ENCODE measurements at regions not wholly inside any gene's neighbourhood (a gene's known extent, or its start where the extent isn't known, plus 50 kb on each side); places are given as distances from the start of the nearest gene placed in this dataset.
"Not testable (repeated sequence)": the region's sequence is repeated elsewhere in the genome, so short reads cannot be mapped to it uniquely, and the experiment has no call there.

GRCh38 chr7:51386806-51387568 lies 70.4 kb upstream of the COBL start:
- not testable (repeated sequence) for H3K9me3 ChIP-seq (ENCODE audit: control insufficient read depth in 1 of 2, low read length in 2 of 2); H3K4me3 ChIP-seq (ENCODE audit: low read depth in 1 of 2, low read length in 2 of 2); H3K27ac ChIP-seq (ENCODE audit: low read length); H3K4me1 ChIP-seq (ENCODE audit: control insufficient read depth in 1 of 2, insufficient read depth in 2 of 2, low read length in 2 of 2); H3K27me3 ChIP-seq (ENCODE audit: low read depth, low read length); H3K36me3 ChIP-seq (ENCODE audit: control insufficient read depth in 1 of 2, insufficient read depth in 2 of 2, low read length in 2 of 2)

DNA sequence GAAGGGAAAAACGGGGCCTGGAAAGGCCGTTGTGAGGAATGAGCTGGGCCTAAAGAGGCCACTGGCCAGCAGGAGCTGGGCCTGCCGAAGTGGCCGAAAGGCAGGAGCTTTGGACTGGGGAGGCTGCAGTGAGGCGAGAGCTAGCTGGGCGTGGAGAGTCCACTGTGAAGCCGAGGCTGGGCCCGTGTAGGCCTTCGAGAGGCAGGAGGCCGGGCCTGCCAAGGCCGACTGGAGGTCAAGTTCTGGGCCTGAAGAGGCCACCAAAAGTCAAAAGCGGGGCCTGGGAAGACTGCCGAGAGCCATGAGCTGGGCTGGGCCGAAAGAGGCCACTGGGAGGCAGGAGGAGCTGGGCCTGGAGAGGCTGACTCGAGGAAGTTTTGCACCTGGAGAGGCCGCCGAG lies 69.6 kb upstream of the COBL start:
- H3K36me3 ChIP-seq (ENCODE audit: control insufficient read depth in 1 of 2, insufficient read depth in 2 of 2, low read length in 2 of 2); H3K27ac ChIP-seq (ENCODE audit: low read length); H3K9me3 ChIP-seq (ENCODE audit: control insufficient read depth in 1 of 2, low read length in 2 of 2); H3K4me3 ChIP-seq (ENCODE audit: low read depth in 1 of 2, low read length in 2 of 2); H3K27me3 ChIP-seq (ENCODE audit: low read depth, low read length); H3K4me1 ChIP-seq (ENCODE audit: control insufficient read depth in 1 of 2, insufficient read depth in 2 of 2, low read length in 2 of 2): not testable (repeated sequence)

DNA sequence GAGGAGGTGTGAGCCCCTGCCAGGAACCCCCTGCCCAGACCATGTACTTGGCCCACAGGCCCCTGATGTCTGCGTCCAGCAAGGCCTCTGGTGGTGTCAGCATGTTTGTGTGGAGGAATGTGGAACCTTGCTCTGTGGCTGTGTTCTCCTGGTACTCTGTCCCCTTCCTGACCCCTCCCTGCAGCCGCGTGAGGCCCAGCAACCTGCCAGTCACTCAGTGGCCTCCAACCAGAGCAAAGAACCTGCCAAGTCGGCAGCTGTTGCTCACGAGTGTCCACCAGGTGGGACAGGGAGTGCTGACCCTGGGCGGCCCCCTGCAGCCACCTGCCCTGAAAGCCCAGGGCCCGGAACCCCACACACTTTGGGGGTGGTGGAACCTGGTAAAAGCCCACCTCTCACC lies 65.6 kb upstream of the COBL start:
- not testable (repeated sequence) for H3K4me3 ChIP-seq (ENCODE audit: low read depth in 1 of 2, low read length in 2 of 2)

GRCh38 chr7:51376420-51377092 lies 59.9 kb upstream of the COBL start:
- no peaks in the 10 kb centered on the region for H3K36me3 ChIP-seq (ENCODE audit: control insufficient read depth in 1 of 2, insufficient read depth in 2 of 2, low read length in 2 of 2)
- no peaks in the 10 kb centered on the region for H3K4me1 ChIP-seq (ENCODE audit: control insufficient read depth in 1 of 2, insufficient read depth in 2 of 2, low read length in 2 of 2)
- H3K9me3 ChIP-seq (ENCODE audit: control insufficient read depth in 1 of 2, low read length in 2 of 2) = no peaks in the 10 kb centered on the region
- H3K27me3 ChIP-seq (ENCODE audit: low read depth, low read length) = no peaks in the 10 kb centered on the region
- H3K27ac ChIP-seq (ENCODE audit: low read length) = no peak overlapping the region
- H3K4me3 ChIP-seq (ENCODE audit: low read depth in 1 of 2, low read length in 2 of 2) = no peak overlapping the region

More for the DNA sequence above, 65.6 kb upstream of the COBL start:
- not testable (repeated sequence) for H3K4me1 ChIP-seq (ENCODE audit: control insufficient read depth in 1 of 2, insufficient read depth in 2 of 2, low read length in 2 of 2); H3K27ac ChIP-seq (ENCODE audit: low read length); H3K9me3 ChIP-seq (ENCODE audit: control insufficient read depth in 1 of 2, low read length in 2 of 2); H3K27me3 ChIP-seq (ENCODE audit: low read depth, low read length); H3K36me3 ChIP-seq (ENCODE audit: control insufficient read depth in 1 of 2, insufficient read depth in 2 of 2, low read length in 2 of 2)

- Histone ChIP-seq H3K4me3 (ENCODE audit: low read depth in 1 of 2, low read length in 2 of 2) (no peak overlapping the region), H3K36me3 (ENCODE audit: control insufficient read depth in 1 of 2, insufficient read depth in 2 of 2, low read length in 2 of 2) (no peaks in the 10 kb centered on the region), H3K27me3 (ENCODE audit: low read depth, low read length) (no peaks in the 10 kb centered on the region), H3K9me3 (ENCODE audit: control insufficient read depth in 1 of 2, low read length in 2 of 2) (no peaks in the 10 kb centered on the region), H3K4me1 (ENCODE audit: control insufficient read depth in 1 of 2, insufficient read depth in 2 of 2, low read length in 2 of 2) (no peaks in the 10 kb centered on the region), H3K27ac (ENCODE audit: low read length) (no peak overlapping the region)
Measured at GRCh38 chr7:51374936-51375335, 58.3 kb upstream of the COBL start.

DNA sequence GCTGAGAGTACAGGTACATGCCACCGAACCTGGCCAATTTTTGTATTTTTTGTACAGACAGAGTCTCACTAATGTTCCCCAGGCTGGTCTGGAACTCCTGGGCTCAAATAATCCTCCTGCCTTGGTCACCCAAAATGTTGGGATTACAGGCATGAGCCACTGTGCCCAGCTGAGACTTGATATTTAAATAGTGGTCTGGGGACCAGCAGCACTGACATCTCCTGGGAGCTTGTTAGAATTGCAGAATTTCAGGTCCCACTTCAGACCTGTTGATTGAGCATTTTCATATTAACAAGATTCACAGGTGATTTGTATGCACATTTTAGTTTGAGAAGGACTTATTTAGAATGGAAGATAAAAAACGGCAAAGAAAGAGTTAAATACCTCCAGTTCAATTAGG lies 57.0 kb upstream of the COBL start:
- H3K4me1 ChIP-seq (ENCODE audit: control insufficient read depth in 1 of 2, insufficient read depth in 2 of 2, low read length in 2 of 2); H3K27ac ChIP-seq (ENCODE audit: low read length); H3K4me3 ChIP-seq (ENCODE audit: low read depth in 1 of 2, low read length in 2 of 2); H3K36me3 ChIP-seq (ENCODE audit: control insufficient read depth in 1 of 2, insufficient read depth in 2 of 2, low read length in 2 of 2); H3K9me3 ChIP-seq (ENCODE audit: control insufficient read depth in 1 of 2, low read length in 2 of 2); H3K27me3 ChIP-seq (ENCODE audit: low read depth, low read length): not testable (repeated sequence)

- no peak overlapping the region for H3K27ac ChIP-seq (ENCODE audit: low read length)
- no peaks in the 10 kb centered on the region for H3K27me3 ChIP-seq (ENCODE audit: low read depth, low read length)
- no peaks in the 10 kb centered on the region for H3K9me3 ChIP-seq (ENCODE audit: control insufficient read depth in 1 of 2, low read length in 2 of 2)
- no peaks in the 10 kb centered on the region for H3K4me1 ChIP-seq (ENCODE audit: control insufficient read depth in 1 of 2, insufficient read depth in 2 of 2, low read length in 2 of 2)
- H3K36me3 ChIP-seq (ENCODE audit: control insufficient read depth in 1 of 2, insufficient read depth in 2 of 2, low read length in 2 of 2) = no peaks in the 10 kb centered on the region
- H3K4me3 ChIP-seq (ENCODE audit: low read depth in 1 of 2, low read length in 2 of 2) = no peak overlapping the region
Measured at GRCh38 chr7:51369746-51370145, 53.1 kb upstream of the COBL start.

GRCh38 chr7:51369228-51369627 lies 52.6 kb upstream of the COBL start:
- H3K4me3 ChIP-seq (ENCODE audit: low read depth in 1 of 2, low read length in 2 of 2); H3K4me1 ChIP-seq (ENCODE audit: control insufficient read depth in 1 of 2, insufficient read depth in 2 of 2, low read length in 2 of 2); H3K9me3 ChIP-seq (ENCODE audit: control insufficient read depth in 1 of 2, low read length in 2 of 2); H3K27me3 ChIP-seq (ENCODE audit: low read depth, low read length); H3K36me3 ChIP-seq (ENCODE audit: control insufficient read depth in 1 of 2, insufficient read depth in 2 of 2, low read length in 2 of 2); H3K27ac ChIP-seq (ENCODE audit: low read length): not testable (repeated sequence)

DNA sequence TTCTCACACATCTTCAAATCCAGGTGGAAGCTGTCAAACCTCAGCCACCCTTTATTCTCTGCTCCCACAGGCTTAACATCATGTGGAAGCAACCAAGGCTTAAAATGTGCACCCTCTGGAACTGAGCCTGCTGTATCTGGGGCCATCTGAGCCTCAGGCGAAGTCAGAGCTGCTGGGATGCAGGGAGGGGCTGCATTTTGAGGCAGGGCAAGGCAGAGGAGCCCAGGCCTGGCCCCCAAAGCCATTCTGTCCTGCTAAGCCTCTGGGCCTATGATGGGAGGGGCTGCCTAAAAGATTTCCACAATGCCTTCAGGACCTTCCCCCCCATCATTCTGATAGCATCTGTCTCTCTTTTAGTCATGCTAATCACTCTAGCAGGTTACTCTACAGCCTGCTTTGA lies 51.7 kb upstream of the COBL start:
- H3K36me3 ChIP-seq (ENCODE audit: control insufficient read depth in 1 of 2, insufficient read depth in 2 of 2, low read length in 2 of 2) = no peaks in the 10 kb centered on the region
- H3K4me1 ChIP-seq (ENCODE audit: control insufficient read depth in 1 of 2, insufficient read depth in 2 of 2, low read length in 2 of 2) = no peaks in the 10 kb centered on the region
- H3K4me3 ChIP-seq (ENCODE audit: low read depth in 1 of 2, low read length in 2 of 2) = no peak overlapping the region
- no peaks in the 10 kb centered on the region for H3K27me3 ChIP-seq (ENCODE audit: low read depth, low read length)
- H3K27ac ChIP-seq (ENCODE audit: low read length) = no peak overlapping the region
- H3K9me3 ChIP-seq (ENCODE audit: control insufficient read depth in 1 of 2, low read length in 2 of 2) = no peaks in the 10 kb centered on the region

GRCh38 chr7:51367614-51367968 lies 51.0 kb upstream of the COBL start:
- no peak overlapping the region for H3K27ac ChIP-seq (ENCODE audit: low read length)
- no peak overlapping the region for H3K4me3 ChIP-seq (ENCODE audit: low read depth in 1 of 2, low read length in 2 of 2)
- no peaks in the 10 kb centered on the region for H3K27me3 ChIP-seq (ENCODE audit: low read depth, low read length)
- no peaks in the 10 kb centered on the region for H3K36me3 ChIP-seq (ENCODE audit: control insufficient read depth in 1 of 2, insufficient read depth in 2 of 2, low read length in 2 of 2)
- H3K9me3 ChIP-seq (ENCODE audit: control insufficient read depth in 1 of 2, low read length in 2 of 2) = no peaks in the 10 kb centered on the region
- no peaks in the 10 kb centered on the region for H3K4me1 ChIP-seq (ENCODE audit: control insufficient read depth in 1 of 2, insufficient read depth in 2 of 2, low read length in 2 of 2)

DNA sequence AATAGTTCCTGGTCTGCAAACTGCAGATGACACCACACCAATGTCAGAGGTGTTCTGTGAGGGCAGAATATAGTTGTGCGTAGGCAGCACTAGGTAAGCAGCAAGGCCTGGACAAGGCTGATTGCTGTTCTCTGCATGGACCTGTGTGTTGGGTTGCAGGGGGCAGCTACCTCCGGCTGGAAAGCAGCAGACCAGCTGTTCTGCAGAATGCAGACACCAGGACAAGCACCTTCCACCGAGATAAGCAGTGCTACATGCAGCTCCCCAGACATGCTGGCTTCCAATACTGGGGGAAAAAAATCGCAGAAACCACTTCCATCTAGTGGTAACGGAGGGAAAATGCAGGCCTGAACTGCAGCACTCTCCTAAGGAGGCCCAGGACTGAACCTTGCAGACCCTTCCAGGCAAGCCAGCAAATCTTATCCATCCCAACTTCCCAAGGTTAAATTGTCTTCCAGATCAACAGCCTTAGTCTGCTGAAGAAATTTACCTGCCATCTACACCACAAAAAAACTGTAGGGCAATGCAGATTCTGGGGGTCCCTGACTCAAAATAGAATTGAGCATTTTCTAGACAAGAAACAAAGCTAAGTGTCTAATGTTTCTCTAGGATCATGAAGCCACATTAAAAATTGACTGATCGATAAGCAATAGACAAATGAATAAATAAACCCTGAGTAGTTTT lies 50.5 kb upstream of the COBL start:
- Histone ChIP-seq H3K36me3 (ENCODE audit: control insufficient read depth in 1 of 2, insufficient read depth in 2 of 2, low read length in 2 of 2) (no peaks in the 10 kb centered on the region), H3K27ac (ENCODE audit: low read length) (no peak overlapping the region), H3K27me3 (ENCODE audit: low read depth, low read length) (no peaks in the 10 kb centered on the region), H3K9me3 (ENCODE audit: control insufficient read depth in 1 of 2, low read length in 2 of 2) (no peaks in the 10 kb centered on the region), H3K4me3 (ENCODE audit: low read depth in 1 of 2, low read length in 2 of 2) (no peak overlapping the region), H3K4me1 (ENCODE audit: control insufficient read depth in 1 of 2, insufficient read depth in 2 of 2, low read length in 2 of 2) (no peaks in the 10 kb centered on the region)

Data from muscle layer of duodenum (tissue), 2 donors.